ENCODE measurements at regions not wholly inside any gene's neighbourhood (a gene's known extent, or its start where the extent isn't known, plus 50 kb on each side); places are given as distances from the start of the nearest gene placed in this dataset.

DNA sequence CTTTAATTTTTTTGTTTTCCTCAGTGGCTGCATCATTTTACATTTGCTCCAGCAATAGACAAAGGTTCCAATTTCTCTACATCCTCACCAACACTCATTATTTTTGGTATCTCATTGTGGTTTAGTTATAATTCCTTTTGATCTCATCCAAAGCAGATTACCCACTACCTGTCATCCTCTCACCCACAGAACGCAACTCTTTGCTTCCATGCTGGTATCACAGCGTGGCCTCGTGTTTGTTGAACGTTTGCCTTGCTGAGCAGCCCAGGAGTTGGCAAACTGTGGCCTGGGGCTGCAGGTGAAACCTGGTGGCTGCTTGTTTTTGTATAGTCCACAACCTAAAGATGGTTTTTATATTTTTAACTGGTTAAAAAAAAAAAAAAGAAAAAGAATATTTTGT, 181.9 kb downstream of the BCAS1 start:
- TF ChIP-seq POLR2A (IDR thresholded peaks at IDR 0.05) (no peak), POLR2AphosphoS5 (IDR thresholded peaks at IDR 0.05) (no peak)
- TF ChIP-seq, protein P1, sequence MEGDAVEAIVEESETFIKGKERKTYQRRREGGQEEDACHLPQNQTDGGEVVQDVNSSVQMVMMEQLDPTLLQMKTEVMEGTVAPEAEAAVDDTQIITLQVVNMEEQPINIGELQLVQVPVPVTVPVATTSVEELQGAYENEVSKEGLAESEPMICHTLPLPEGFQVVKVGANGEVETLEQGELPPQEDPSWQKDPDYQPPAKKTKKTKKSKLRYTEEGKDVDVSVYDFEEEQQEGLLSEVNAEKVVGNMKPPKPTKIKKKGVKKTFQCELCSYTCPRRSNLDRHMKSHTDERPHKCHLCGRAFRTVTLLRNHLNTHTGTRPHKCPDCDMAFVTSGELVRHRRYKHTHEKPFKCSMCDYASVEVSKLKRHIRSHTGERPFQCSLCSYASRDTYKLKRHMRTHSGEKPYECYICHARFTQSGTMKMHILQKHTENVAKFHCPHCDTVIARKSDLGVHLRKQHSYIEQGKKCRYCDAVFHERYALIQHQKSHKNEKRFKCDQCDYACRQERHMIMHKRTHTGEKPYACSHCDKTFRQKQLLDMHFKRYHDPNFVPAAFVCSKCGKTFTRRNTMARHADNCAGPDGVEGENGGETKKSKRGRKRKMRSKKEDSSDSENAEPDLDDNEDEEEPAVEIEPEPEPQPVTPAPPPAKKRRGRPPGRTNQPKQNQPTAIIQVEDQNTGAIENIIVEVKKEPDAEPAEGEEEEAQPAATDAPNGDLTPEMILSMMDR (IDR thresholded peaks at IDR 0.05 in 8 of 11, conservative IDR thresholded peaks at IDR 0.05 in 3 of 11), result no peak

Data from spleen (tissue), 7 donors.